Gastrocnemius medialis (tissue), 4 donors: ENCODE measurements at regions not wholly inside any gene's neighbourhood (a gene's known extent, or its start where the extent isn't known, plus 50 kb on each side); places are given as distances from the start of the nearest gene placed in this dataset.

ENCODE experiments used
- ATAC-seq, 2 donors: fragments of 150-250 bp; one replicate each; pipeline ENCODE4 v1.9.1; 2016
- DNase-seq, 2 donors: peaks; one replicate each; pipeline ENCODE4 v3.0.0-alpha.2; 2019
- H3K27ac ChIP-seq, 4 donors: fragments of 200-600 bp; sonication (generic); 1 replicate in 1 of 4; 2 replicates in 3 of 4; pipeline ENCODE4 v1.5.1; 2016 to 2018; ENCODE audit warnings: mild to moderate bottlenecking in 2 of 4, moderate library complexity in 1 of 4
- H3K27me3 ChIP-seq, 3 donors: fragments of 200-600 bp; sonication (generic) in 2 of 3; 1 replicate in 1 of 3; 2 replicates in 2 of 3; pipeline versions ENCODE4 v1.5.1 to v1.6.0; 2016 to 2019; ENCODE audit warnings: mild to moderate bottlenecking in 1 of 3, moderate library complexity in 1 of 3
- H3K36me3 ChIP-seq, 2 donors: fragments of 200-600 bp; sonication (generic) in 1 of 2; one replicate each; pipeline ENCODE4 v1.5.1; 2017 to 2018
- H3K4me1 ChIP-seq, 2 donors: fragments of 200-600 bp; sonication (generic) in 1 of 2; one replicate each; pipeline ENCODE4 v1.5.1; 2016 to 2017; ENCODE audit warnings: mild to moderate bottlenecking in 2 of 2
- H3K4me3 ChIP-seq, 4 donors: fragments of 200-600 bp; sonication (generic) in 3 of 4; 1 replicate in 1 of 4; 2 replicates in 3 of 4; pipeline ENCODE4 v1.5.1; 2016 to 2019; ENCODE audit warnings: mild to moderate bottlenecking in 2 of 4
- H3K9me3 ChIP-seq, 3 donors: fragments of 200-600 bp; sonication (generic) in 2 of 3; 1 replicate in 1 of 3; 2 replicates in 2 of 3; pipeline ENCODE4 v1.5.1; 2016 to 2019
- CTCF ChIP-seq, 5 experiments: fragments of 450-650 bp in 3 of 5; fragments of 200-600 bp in 2 of 5; sonication (generic) in 2 of 5; IDR thresholded peaks in 4 of 5; conservative IDR thresholded peaks in 1 of 5; 1 replicate in 4 of 5; 2 replicates in 1 of 5; pipeline ENCODE4 v1.5.1; 2016 to 2019; ENCODE audit warnings: antibody characterized with exemption in 5 of 5, mild to moderate bottlenecking in 3 of 5, moderate library complexity in 3 of 5
- POLR2A ChIP-seq, 2 donors: fragments of 450-650 bp; IDR thresholded peaks; one replicate each; pipeline ENCODE4 v1.6.1; 2017; ENCODE audit warnings: antibody characterized with exemption in 2 of 2, mild to moderate bottlenecking in 2 of 2, moderate library complexity in 2 of 2
- in situ Hi-C, 4 donors: fragments of 200-750 bp; cut with MboI; loops; one replicate each; pipeline versions ENCODE4 v1.15.0 to v1.8.0; 2017; ENCODE audit warnings: low sequenced_read_pairs in 4 of 4
- intact Hi-C: fragments of 100-400 bp; cut with DNase I; formaldehyde crosslinking; loops from one replicate; pipeline ENCODE4 v1.15.1; 2023; ENCODE audit warnings: low total_unique reads

- TF ChIP-seq CTCF (IDR thresholded peaks at IDR 0.05 in 4 of 5, conservative IDR thresholded peaks at IDR 0.05 in 1 of 5) (no peak), POLR2A (IDR thresholded peaks at IDR 0.05) (no peak)
- no peaks in the 10 kb centered on the region for H3K4me1 ChIP-seq
- H3K27ac ChIP-seq: peak overlapping the region in 2 of 4 donors; percentile 9 to 26
- no peaks in the 10 kb centered on the region for H3K27me3 ChIP-seq
- no peaks in the 10 kb centered on the region for H3K36me3 ChIP-seq
- no peak overlapping the region for H3K4me3 ChIP-seq
- DNase-seq (no peak), ATAC-seq (no peak)
- intact Hi-C loops: no loop called here
- H3K9me3 ChIP-seq: no peaks in the 10 kb centered on the region
- in situ Hi-C loops: no loop called here
Measured at GRCh38 chr9:13576101-13576500, 296.6 kb upstream of the MPDZ start.

- ATAC-seq: peak; percentile 33 to 74
- no peak overlapping the region for H3K4me3 ChIP-seq
- no peak for DNase-seq
- in situ Hi-C loops: no loop called here
- intact Hi-C loops: no loop called here
- H3K4me1 ChIP-seq: peaks cover 0 to 4% of the 10 kb centered on the region in 2 donors
- no peaks in the 10 kb centered on the region for H3K36me3 ChIP-seq
- peak overlapping the region in 3 of 4 donors; percentile 25 to 63 (median 49) for H3K27ac ChIP-seq
- no peaks in the 10 kb centered on the region for H3K9me3 ChIP-seq
- TF ChIP-seq POLR2A (IDR thresholded peaks at IDR 0.05): no peak
- TF ChIP-seq CTCF (IDR thresholded peaks at IDR 0.05 in 4 of 5, conservative IDR thresholded peaks at IDR 0.05 in 1 of 5): no peak
- no peaks in the 10 kb centered on the region for H3K27me3 ChIP-seq
Measured at GRCh38 chr9:13575558-13575957, 296.1 kb upstream of the MPDZ start.

- intact Hi-C loops (no loop called here), in situ Hi-C loops (no loop called here)
- H3K4me1 ChIP-seq: peaks cover 27 to 29% of the 10 kb centered on the region in 2 donors
Measured at GRCh38 chr9:13570068-13570974, 290.8 kb upstream of the MPDZ start.

GRCh38 chr9:13569602-13570067 lies 290.1 kb upstream of the MPDZ start:
- Histone ChIP-seq H3K4me1 (peaks cover 27 to 29% of the 10 kb centered on the region in 2 donors), H3K27me3 (no peaks in the 10 kb centered on the region), H3K36me3 (no peaks in the 10 kb centered on the region), H3K9me3 (no peaks in the 10 kb centered on the region), H3K4me3 (peak overlapping the region in 2 of 4 donors; percentile 49 to 53), H3K27ac (peak overlapping the region; percentile 16 to 79 (median 72))
- intact Hi-C loops: loop anchor here (5.0 kb wide), 1 partner anchor 783 kb away; no protein-coding TSS in a partner anchor
- ATAC-seq: no peak
- in situ Hi-C loops: no loop called here
- TF ChIP-seq CTCF (IDR thresholded peaks at IDR 0.05 in 4 of 5, conservative IDR thresholded peaks at IDR 0.05 in 1 of 5) (no peak), POLR2A (IDR thresholded peaks at IDR 0.05) (no peak)
- DNase-seq: no peak

More at GRCh38 chr9:13570068-13570974, 290.8 kb upstream of the MPDZ start:
- DNase-seq (no peak), ATAC-seq (peak in 1 of 2 donors; percentile 39)
- Histone ChIP-seq H3K27ac (peak overlapping the region; percentile 15 to 79 (median 46)), H3K4me3 (no peak overlapping the region), H3K9me3 (no peaks in the 10 kb centered on the region), H3K36me3 (no peaks in the 10 kb centered on the region), H3K27me3 (no peaks in the 10 kb centered on the region)
- TF ChIP-seq POLR2A (IDR thresholded peaks at IDR 0.05) (no peak), CTCF (IDR thresholded peaks at IDR 0.05 in 4 of 5, conservative IDR thresholded peaks at IDR 0.05 in 1 of 5) (no peak)
